Panc1 (cell line): ENCODE measurements at regions not wholly inside any gene's neighbourhood (a gene's known extent, or its start where the extent isn't known, plus 50 kb on each side); places are given as distances from the start of the nearest gene placed in this dataset.

Experiments
- ATAC-seq: fragments of 200-7000 bp; cut with Tn5 transposase; 2 replicates; pipeline ENCODE4 v1.9.1; 2020; ENCODE audit warnings: mild to moderate bottlenecking, moderate library complexity
- BruUV-seq: library from RNA; stranded (reverse); fragments of 400-500 nt; replicated peaks from 2 replicates; lab custom pipeline; 2021; lab: Mats Ljungman, UMichigan
- CTCF ChIA-PET: fragments of 300-600 bp; sonication (Branson Sonifier 250); formaldehyde crosslinking; loops from one replicate; lab custom pipeline; 2022; ENCODE audit warnings: antibody characterized with exemption; lab: Charles Lee
- POLR2A ChIA-PET: fragments of 300-600 bp; sonication (Branson Sonifier 250); formaldehyde crosslinking; loops from one replicate; lab custom pipeline; 2022; ENCODE audit warnings: antibody characterized with exemption; lab: Charles Lee
- DNase-seq: peaks from one replicate; pipeline ENCODE4 v3.0.0-alpha.2; 2010; ENCODE audit warnings: low read depth, low spot score
- H3K27ac ChIP-seq: 2 replicates; pipeline ENCODE4 v1.5.1; 2011; ENCODE audit warnings: mild to moderate bottlenecking, low read length, inconsistent platforms
- H3K27me3 ChIP-seq: fragments of 200-500 bp; sonication (Bioruptor generic); 2 replicates; pipeline ENCODE4 v1.6.0; 2014; ENCODE audit warnings: low read length, inconsistent platforms; ENCODE audit not compliant: control insufficient read depth, insufficient read depth
- H3K36me3 ChIP-seq: fragments of 200-500 bp; sonication (Bioruptor generic); 2 replicates; pipeline ENCODE4 v1.5.1; 2014; ENCODE audit warnings: inconsistent platforms, mild to moderate bottlenecking, low read length, moderate library complexity; ENCODE audit not compliant: control insufficient read depth, insufficient read depth
- H3K4me1 ChIP-seq: 2 replicates; pipeline ENCODE4 v1.5.1; 2011; ENCODE audit warnings: inconsistent platforms, mild to moderate bottlenecking, low read length, moderate library complexity; ENCODE audit not compliant: control insufficient read depth, insufficient read depth
- H3K4me3 ChIP-seq, 2 experiments: 2 replicates each; pipeline ENCODE4 v1.5.1; 2011 to 2012; ENCODE audit warnings: low read depth in 2 of 2, low read length in 2 of 2, mild to moderate bottlenecking in 2 of 2, inconsistent platforms in 1 of 2, moderate library complexity in 1 of 2
- H3K9me3 ChIP-seq: fragments of 200-500 bp; sonication (Bioruptor generic); 2 replicates; pipeline ENCODE4 v1.5.1; 2014; ENCODE audit warnings: low read depth, mild to moderate bottlenecking, inconsistent platforms, low read length, moderate library complexity; ENCODE audit not compliant: control insufficient read depth, insufficient read depth
- CTCF ChIP-seq: fragments of 450-650 bp; IDR thresholded peaks from 2 replicates; pipeline ENCODE4 v1.5.1; 2017; ENCODE audit warnings: mild to moderate bottlenecking
- POLR2AphosphoS5 ChIP-seq: IDR thresholded peaks from 2 replicates; pipeline ENCODE4 v1.6.1; 2012; ENCODE audit warnings: mild to moderate bottlenecking, low read depth, low read length, moderate library complexity
- REST ChIP-seq, 2 experiments: IDR thresholded peaks; 2 replicates each; pipeline ENCODE4 v1.6.1; 2011 to 2012; ENCODE audit warnings: low read depth in 2 of 2, control low read depth in 1 of 2, low read length in 1 of 2, mild to moderate bottlenecking in 1 of 2, moderate library complexity in 1 of 2; ENCODE audit not compliant: insufficient read depth in 1 of 2
- SIN3A ChIP-seq: IDR thresholded peaks from 2 replicates; pipeline ENCODE4 v1.6.1; 2012; ENCODE audit warnings: low read depth, mild to moderate bottlenecking, low read length, moderate library complexity, borderline replicate concordance; ENCODE audit not compliant: insufficient read depth
- TCF7L2 ChIP-seq: IDR thresholded peaks from 2 replicates; pipeline ENCODE4 v1.6.1; 2011; ENCODE audit warnings: mild to moderate bottlenecking, low read depth, low read length, inconsistent platforms
- in situ Hi-C: cut with HindIII; loops from 2 replicates; pipeline ENCODE4 v1.10.0; 2016; ENCODE audit warnings: low sequenced_read_pairs, low pct_unique_long_range_greater_than_20kb
- intact Hi-C: fragments of 100-400 bp; cut with micrococcal nuclease; formaldehyde crosslinking; loops from one replicate; pipeline ENCODE4 v1.10.0; 2022; ENCODE audit not compliant: unreplicated experiment

GRCh38 chr7:79555571-79555970 is 102.1 kb upstream of the MAGI2 start:
- Histone ChIP-seq H3K4me3 (no peak overlapping the region), H3K4me1 (no peaks in the 10 kb centered on the region), H3K9me3 (no peaks in the 10 kb centered on the region), H3K27me3 (no peaks in the 10 kb centered on the region), H3K36me3 (no peaks in the 10 kb centered on the region), H3K27ac (no peak overlapping the region)
- in situ Hi-C loops = no loop called here
- CTCF ChIA-PET = no interaction called here
- no peak for ATAC-seq
- no TSS peak for BruUV-seq
- POLR2A ChIA-PET = no interaction called here
- DNase-seq = no peak
- intact Hi-C loops = no loop called here
- TF ChIP-seq TCF7L2 = no peak
- TF ChIP-seq CTCF = no peak
- TF ChIP-seq SIN3A = no peak
- no peak for TF ChIP-seq REST (IDR thresholded peaks at IDR 0.05; ENCODE audit: insufficient read depth in 1 of 2, low read depth in 2 of 2, low read length in 1 of 2)
- no peak for TF ChIP-seq POLR2AphosphoS5

- ChIA-PET POLR2A (no interaction called here), CTCF (no interaction called here)
- Histone ChIP-seq H3K27ac (no peak overlapping the region; the same call in 1 of the 2 replicates), H3K27me3 (no peaks in the 10 kb centered on the region), H3K4me1 (no peaks in the 10 kb centered on the region), H3K9me3 (no peaks in the 10 kb centered on the region), H3K36me3 (no peaks in the 10 kb centered on the region), H3K4me3 (no peak overlapping the region)
- TF ChIP-seq POLR2AphosphoS5 (no peak), CTCF (no peak), TCF7L2 (no peak), SIN3A (no peak), REST (IDR thresholded peaks at IDR 0.05; ENCODE audit: insufficient read depth in 1 of 2, low read depth in 2 of 2, low read length in 1 of 2) (no peak)
- intact Hi-C loops (no loop called here), in situ Hi-C loops (no loop called here)
- no TSS peak for BruUV-seq
- DNase-seq (peak; percentile 24), ATAC-seq (peak; percentile 56; the same call in 1 of the 2 replicates)
Observed at GRCh38 chr7:79553811-79554555, 100.5 kb upstream of the MAGI2 start.
